GM10847 (cell line): ENCODE measurements at regions not wholly inside any gene's neighbourhood (a gene's known extent, or its start where the extent isn't known, plus 50 kb on each side); places are given as distances from the start of the nearest gene placed in this dataset.

Experiments used
- POLR2A ChIP-seq: IDR thresholded peaks from 2 replicates; pipeline ENCODE4 v1.6.1; 2011; ENCODE audit not compliant: insufficient read length; ENCODE audit errors: extremely low read depth

- TF ChIP-seq POLR2A: no peak
These were observed 164.0 kb downstream of the TFCP2L1 start for GRCh38 chr2:121120991-121121390.

- no peak for TF ChIP-seq POLR2A
These were observed 163.3 kb downstream of the TFCP2L1 start for GRCh38 chr2:121121661-121122060.

DNA sequence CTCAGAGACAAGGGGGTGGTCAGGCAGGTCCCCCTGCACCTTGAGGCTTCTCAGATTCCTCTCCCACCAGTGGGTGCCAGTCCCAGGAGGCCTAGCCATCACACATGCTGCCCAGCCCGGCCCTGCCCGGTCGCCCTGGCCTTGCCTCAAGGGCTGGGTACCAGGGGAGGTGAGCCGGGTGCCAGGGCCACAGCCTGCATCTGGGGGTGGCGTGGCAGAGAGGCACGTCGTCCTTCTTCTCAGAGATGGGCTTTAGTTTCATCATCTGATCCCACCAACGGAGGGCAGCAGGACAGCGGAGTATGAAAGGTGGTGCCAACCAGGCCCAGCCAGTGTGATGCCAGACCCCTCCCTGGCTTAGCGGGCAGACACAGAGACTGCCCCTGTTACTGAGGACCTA lies 161.7 kb downstream of the TFCP2L1 start:
- TF ChIP-seq POLR2A: no peak

- no peak for TF ChIP-seq POLR2A
These were observed 160.7 kb downstream of the TFCP2L1 start for GRCh38 chr2:121124330-121124729.

DNA sequence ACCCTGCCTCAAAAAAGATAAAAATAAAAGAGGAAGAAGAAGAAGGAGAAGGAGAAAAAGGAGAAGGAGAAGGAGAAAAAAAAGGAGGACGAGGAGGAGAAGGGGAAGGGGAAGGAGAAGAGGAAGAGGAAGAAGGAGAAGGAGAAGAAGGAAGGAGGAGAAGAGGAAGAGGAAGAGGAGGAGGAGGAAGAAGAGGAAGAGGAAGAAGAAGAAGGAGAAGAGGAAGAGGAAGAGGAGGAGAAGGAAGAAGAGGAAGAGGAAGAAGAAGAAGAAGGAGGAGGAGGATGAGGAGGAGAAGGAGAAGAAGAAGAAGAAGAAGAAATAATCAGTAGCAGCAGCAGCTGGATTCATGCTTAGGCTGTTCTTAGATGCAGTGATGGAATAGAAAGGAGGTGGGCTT lies 159.7 kb downstream of the TFCP2L1 start:
- no peak for TF ChIP-seq POLR2A

DNA sequence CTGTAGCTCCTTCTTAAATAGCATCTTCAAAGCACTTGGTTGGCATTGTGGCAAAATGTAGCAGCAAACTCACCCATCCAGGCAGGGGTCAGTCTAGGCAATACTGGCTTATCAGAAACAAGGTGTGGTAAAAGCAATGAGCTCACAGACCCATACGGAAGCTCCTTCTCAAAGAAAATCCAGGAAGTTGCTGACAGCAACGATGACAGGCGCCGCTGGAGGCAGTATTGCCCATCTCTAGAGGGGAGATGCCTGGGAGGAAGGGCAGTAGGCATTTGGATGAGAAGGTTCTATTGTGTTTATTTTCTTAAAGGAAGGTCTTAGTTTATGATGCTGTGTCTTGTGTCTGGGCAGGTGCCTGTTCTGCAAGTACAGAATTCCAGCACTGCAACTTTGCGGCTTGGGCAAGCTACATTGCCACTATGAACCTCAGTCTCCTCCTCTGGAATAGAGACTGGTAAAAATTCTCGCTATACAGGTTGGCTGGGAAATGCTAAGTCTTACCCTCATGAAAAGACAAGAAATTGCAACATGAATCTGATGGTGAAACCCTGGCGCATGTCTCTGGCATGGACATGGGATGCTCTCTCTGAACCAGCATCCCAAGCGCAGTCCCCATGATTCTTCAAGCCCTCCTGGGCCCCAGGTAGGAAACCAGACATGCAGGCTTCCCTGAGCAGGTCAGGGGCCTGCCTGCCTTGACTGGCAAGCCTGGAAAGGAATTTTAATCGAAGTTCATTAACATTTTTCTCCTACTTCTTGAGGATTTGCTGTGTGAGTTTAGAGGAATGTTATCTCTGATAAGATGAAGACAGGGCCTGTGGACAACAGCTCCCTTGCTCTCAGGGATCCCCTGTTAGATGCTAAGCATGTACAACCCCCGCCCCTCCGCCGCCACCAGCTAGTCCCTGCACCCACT lies 156.0 kb downstream of the TFCP2L1 start:
- TF ChIP-seq POLR2A: no peak

GRCh38 chr2:121129692-121130091 lies 155.3 kb downstream of the TFCP2L1 start:
- TF ChIP-seq POLR2A: no peak

DNA sequence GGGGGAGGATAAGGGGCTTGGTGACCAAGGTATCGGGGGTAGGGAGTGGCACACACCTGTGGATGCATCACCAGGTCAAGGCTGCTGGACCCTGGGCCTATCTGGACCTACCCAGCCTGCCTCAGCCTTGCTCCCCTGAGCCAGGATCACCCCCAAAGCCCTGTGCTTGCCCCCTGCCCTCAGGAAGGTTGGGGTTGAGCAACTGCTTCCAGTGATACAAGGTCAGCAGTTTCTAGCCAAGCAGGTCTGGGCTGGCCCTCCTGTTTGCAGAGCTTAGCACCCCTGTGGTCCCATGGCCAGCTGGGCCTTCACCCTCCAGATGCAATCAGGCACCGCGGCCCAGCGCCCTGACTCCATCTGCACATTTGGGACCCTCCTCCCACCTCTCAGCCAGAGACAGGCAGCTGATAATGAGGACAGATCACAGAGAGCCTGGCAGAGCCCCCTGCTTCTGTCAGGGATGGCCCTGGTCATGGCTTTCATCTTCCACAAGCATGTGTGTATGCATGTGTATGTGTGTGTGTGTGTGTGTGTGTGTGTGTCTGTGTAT lies 154.6 kb downstream of the TFCP2L1 start:
- TF ChIP-seq POLR2A: no peak

GRCh38 chr2:121131375-121131774 lies 153.6 kb downstream of the TFCP2L1 start:
- no peak for TF ChIP-seq POLR2A

DNA sequence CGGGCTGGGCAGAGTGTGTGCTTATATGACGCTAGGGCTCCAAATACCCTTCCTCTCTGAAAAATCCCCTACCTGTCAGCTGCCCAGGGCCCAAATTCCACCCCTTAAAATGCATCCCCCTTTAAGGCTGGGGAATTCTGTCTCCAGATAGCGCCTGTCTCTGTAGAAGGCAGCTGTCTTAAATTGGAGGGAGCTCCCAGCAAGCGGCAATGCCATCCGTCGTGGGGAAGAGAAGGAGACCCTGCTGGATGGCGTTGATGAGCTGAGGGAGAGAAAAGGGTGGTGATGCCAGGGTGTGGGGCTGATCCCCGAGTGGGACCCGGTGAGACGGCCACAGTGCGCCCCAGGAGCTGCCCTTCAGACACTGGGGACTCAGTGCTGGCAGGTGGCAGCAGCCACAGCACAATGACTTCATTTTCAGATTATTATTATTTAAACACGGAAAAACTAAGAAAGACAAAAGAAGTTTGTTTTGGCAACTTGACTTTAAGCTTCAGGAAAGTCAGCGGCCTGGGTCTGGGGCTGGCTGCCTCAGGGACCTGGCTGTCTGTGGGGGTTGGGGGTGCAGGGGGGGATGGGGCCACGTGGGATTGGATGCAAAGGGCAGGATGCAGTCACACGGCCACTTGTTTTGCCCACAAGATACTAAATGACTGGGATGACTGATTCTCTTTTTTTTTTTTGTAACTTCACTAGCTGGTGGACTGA lies 152.8 kb downstream of the TFCP2L1 start:
- TF ChIP-seq POLR2A: no peak

DNA sequence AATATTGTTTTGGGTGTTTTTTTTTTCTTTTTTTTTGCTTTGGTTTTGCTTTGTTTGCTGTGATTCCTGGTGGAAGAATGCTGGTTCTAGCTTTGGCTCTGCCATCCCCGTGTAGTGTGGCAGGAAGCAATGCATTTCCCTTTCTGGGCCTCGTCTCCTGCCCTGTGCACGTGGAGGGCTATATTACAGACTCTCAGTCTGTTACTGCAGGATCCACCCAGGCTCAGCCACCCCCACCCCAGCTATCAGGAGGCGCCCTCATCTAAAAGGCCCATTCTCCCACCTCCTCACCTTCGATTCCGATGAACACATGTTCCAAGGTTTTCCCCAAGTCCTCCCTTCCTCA lies 152.3 kb downstream of the TFCP2L1 start:
- TF ChIP-seq POLR2A: no peak

- no peak for TF ChIP-seq POLR2A
These were observed 151.3 kb downstream of the TFCP2L1 start for GRCh38 chr2:121133551-121134319.

GRCh38 chr2:121134728-121135127 lies 150.3 kb downstream of the TFCP2L1 start:
- TF ChIP-seq POLR2A: no peak

DNA sequence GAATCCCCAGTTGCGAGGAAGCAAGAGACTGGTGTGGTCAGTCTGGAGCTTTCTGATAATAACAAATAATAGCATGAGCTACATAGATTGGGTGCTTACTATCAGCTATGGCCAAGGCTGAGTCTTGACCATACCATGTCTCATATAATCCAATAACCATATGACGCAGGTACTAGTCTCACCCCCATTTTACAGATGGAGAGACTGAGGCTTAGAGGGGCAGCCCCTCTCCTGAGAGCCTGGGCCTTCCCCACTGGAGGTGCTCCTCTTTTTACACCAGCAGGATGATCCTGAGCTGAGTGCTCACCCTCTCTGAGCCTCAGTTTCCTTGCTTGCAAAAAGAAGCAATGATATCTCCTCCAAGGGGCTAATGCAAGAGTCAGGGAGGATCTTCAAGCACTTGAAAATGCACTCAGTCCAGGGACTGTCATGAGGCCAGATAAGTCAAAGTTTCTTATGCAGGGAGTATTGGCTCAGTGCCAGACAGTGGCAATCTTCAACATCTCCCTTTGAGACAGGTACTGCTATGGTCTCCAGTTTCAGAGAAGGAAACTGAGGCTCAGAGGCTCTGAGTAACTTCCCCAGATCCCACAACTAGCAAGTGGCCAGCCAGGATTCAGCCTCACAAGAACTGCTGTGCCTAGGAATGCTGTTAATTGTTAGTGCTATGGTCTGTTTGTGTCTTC lies 149.7 kb downstream of the TFCP2L1 start:
- no peak for TF ChIP-seq POLR2A

DNA sequence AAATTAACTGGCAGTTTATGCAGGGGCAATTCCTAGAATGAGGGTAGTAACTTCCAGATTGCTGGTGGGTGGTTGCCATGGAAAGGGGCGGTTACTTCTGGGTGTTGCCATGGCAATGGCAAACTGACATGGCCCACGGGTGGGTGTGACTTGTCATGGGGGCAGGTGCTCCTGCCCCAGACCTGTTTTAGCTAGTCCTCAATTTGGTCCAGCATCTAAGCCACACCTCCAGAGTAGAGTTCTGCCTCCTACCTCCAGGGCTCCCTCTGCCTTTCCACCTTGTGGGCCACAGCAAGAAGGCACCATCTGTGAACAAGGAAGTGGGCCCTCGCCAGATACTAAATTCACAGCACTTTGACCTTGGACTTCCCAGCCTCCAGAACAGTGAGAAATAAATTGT lies 148.7 kb downstream of the TFCP2L1 start:
- no peak for TF ChIP-seq POLR2A

DNA sequence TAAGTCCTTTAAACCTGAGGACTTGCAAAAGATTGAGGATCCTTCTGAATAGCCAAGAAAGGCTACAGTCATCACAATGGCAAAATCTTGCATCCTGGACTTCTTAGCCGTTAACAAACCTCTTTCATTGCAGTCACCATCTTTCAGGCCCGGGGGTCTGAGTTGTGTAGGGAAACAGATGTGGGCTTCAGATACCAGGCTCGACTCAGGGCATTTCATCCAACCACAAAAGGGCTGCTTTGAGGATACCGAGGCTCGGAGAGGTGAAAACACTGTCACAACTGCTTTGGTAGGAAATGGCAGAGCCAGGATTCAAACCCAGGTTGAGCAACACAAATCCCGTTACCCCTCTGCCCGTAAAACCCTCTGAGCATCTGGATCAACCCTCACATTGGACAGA lies 147.4 kb downstream of the TFCP2L1 start:
- no peak for TF ChIP-seq POLR2A
